ENCODE measurements at regions not wholly inside any gene's neighbourhood (a gene's known extent, or its start where the extent isn't known, plus 50 kb on each side); places are given as distances from the start of the nearest gene placed in this dataset.
"Not testable (repeated sequence)": the region's sequence is repeated elsewhere in the genome, so short reads cannot be mapped to it uniquely, and the experiment has no call there.

DNA sequence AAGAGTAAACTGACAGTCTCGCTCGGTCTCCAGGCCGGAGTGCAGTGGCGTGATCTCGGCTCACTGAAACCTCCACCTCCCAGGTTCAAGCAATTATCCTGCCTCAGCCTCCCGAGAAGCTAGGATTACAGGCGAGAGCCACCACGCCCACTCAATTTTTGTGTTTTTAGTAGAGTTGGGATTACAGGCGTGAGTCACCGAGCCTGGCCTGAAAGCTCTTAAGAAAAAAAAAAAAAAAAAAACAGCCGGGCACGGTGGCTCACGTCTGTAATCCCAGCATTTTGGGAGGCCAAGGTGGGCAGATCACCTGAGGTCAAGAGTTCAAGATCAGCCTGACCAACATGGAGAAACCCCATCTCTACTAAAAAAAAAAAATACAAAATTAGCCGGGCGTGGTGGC lies 55.3 kb upstream of the THOC2 start:
- DNase-seq (ENCODE audit: low spot score), result not testable (repeated sequence)

DNA sequence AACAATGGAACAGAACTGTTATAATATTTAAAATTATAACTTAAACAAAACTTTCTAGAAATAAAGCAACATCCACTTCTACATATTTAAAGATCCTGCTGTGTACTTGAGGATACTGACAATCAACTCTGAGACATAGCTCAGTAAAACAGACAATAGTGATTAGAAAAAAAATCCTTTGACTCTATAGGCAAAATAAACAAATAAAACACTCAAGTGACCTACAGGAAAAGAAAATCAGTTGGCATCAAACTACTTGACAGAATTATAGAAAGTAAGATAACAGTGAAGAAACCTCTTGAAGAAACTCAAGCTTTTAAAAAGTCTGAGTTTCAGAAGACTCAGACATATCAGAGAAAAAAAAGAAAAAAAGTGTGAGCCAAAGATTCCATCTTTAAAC lies 55.9 kb upstream of the THOC2 start:
- no peak for DNase-seq (ENCODE audit: low spot score)

DNA sequence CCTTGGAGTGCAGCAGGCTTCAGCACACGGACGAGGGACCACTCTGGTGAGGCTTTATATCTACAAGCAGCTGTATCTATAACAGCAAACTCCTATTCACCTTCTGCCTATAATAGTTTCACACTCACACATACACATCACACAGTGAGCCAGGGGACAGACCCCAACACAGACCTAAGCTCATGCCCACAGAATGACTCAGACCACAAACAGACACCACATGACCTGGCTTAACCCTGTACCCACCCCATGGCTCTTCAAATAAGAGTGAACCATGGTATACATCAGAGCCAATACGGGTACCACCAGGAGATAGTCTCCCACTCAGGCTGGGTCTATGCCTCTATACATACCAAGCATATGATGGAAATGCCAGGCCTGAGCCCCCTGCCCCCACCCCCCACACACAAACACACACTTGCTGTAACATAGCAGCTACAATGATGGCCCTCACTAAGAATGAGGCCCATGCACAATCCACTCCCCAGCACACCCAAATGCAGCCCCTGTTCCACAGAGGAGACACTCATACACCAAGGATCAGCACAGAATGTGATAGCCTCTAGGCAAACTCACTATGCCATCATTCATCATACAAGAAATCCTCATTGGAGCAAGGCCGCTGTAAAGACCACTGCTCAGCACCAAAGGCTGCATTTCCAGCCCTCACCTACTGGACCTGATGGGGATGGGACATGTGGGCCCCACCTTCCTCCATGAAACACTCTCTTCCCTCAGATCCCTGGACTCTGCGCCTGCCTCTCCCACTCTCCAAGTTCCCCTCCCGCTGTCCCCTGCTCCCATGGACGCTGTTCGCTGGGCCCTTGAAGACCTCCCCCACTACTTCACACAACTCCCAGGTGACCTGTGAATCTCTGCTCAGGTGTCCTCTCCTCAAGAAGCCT lies 62.1 kb upstream of the XIAP start:
- no peak for DNase-seq (ENCODE audit: low spot score)

DNA sequence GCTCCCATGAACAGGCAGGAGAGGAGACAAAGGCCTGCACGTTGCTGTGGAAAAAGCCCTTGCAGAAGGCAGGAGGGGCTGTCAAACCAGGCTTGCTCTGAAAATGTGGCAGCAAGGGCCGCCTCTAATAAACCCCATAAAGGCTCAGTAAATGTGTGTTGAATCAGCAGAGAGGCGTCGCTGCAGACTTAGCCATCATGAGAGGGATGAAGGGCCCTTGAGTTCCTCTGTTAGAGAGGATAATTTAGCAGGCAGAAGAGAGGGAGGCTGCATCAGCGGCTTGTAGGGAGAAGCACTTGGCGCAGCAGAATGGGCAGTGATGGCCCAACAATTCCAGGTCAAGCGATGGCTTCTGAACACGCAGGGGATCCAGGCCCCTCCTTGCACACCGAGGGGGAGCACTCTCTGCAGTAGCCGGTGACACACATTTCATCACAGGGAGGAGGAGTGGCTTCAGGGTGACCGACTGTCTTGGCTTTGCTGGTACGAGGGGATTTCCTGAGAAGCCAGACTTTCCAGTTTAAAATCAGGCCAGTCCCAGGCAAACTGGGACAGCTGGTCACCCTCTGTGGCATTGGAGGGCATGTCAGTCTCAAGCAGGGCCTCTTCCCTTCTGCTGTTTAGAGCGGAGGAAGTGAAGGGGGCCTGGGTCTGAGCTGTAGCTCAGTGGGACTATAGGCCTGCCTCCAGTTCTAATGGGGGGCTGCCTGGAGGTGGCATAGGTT lies 61.0 kb upstream of the XIAP start:
- DNase-seq (ENCODE audit: low spot score), result not testable (repeated sequence)

DNA sequence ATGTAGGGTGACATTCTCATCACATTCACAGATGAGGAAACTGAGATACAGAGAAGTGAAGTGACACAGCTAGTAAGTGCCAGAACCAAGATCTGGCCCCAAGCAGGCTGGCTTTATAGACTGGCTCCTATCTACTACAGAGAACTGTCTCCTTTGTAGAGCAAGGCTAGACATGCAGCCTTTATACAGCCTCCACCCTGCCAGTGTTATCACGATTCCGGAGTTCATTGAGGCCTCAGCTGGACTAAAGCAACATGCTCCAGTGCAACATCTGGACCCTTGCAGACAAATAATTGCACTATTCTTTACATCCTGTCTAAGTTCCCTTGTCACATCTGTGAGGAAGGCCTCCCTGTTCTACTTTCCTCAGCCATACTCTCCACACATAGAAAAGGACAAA lies 58.0 kb upstream of the XIAP start:
- DNase-seq (ENCODE audit: low spot score), result no peak

DNA sequence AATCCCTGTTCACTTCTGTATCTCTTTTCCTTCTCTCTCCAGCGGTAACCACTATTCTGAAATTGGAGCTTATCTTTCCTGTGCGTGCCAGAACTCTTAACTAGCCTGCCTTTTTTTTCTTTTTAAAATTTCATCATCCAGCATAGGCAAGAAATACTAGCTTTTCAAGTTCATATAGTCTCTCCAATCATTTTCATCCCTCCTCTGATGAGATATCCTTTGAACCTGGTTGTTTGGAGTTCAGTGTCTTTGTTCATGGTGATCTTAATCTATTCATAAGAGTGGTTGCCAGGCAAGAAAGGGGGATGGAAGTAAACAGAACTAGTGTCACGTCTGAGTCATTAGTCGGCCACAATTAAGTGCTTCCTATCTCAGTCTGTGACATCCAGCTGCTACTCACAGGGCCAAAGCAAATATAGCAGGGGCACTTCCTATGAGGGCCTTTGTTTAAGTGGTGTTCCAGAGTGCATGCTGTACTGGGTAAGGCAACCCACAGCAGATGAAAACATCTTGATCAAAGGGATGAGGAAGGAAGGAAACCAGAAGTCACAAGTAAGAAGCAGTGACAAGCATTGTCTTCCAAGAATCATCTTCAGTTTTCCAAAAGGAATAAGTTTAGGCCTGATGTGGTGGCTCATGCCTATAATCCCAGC lies 56.4 kb upstream of the XIAP start:
- DNase-seq (ENCODE audit: low spot score), result peak; percentile 17

DNA sequence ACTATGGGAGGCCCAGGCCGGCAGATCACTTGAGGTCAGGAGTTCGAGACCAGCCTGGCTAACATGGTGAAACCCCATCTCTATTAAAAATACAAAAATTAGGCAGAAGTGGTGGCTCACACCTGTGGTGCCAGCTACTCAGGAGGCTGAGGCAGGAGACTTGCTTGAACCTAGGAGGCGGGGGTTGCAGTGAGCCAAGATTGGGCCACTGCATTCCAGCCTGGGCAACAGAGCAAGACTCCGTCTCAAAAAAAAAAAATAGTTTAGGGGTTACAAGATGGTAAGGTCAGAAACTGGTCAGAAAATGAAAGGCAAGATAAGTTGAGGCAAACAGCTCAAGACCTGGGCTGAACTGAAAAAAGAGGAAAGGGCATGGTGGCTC lies 55.9 kb upstream of the XIAP start:
- DNase-seq (ENCODE audit: low spot score), result not testable (repeated sequence)

DNA sequence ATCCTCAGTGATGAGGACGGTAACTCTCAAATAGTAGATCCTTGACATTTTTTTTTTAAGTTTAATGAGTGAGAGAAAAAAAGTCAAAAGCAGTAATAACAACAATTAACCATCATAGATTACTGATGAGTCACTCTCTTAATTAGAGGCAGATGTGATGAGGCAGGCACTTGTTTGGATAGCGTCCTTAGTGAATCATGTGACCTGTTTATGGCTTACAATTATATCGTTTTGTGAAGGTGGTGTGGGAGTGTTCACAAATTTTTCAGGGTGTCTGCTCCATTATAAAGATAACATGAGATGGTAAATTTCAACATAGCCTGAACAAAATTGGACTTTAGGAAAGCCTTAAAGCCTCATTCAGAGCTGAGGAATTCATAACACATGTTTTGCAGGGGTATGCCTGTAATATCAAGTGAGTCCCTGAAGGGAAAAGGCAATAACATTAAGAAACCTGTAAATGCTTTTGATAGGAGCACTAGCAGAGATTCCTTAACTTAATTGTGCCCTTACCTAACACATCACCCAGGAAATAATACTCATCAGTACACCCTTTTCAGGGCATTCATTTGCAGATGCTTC lies 51.9 kb upstream of the XIAP start:
- no peak for DNase-seq (ENCODE audit: low spot score)

DNA sequence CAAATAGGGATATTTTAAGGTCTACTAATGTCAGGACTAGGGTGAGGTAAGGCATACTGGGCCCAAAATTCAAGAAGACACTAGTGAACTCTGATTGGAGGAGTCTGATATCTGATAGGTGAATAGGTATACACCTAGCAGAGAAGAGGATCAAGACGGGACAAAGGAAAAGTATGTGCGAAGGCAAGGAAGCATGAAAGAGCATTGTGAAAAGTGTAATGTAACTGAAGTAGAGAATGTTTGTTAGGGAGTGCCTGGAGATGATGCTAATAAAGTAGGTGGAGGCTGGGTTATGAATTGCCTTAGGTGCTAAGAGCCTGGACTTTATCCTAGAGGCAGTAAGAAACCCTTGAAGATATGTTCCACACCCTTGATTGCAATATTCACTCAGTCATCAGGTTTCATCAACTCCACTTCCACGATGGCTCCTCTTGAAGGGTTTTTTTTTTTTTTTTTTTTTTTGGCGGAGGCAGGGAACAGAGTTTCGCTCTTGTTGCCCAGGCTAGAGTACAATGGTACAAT lies 49.9 kb upstream of the XIAP start:
- no peak for DNase-seq (ENCODE audit: low spot score)
